ENCODE measurements at regions not wholly inside any gene's neighbourhood (a gene's known extent, or its start where the extent isn't known, plus 50 kb on each side); places are given as distances from the start of the nearest gene placed in this dataset.

DNA sequence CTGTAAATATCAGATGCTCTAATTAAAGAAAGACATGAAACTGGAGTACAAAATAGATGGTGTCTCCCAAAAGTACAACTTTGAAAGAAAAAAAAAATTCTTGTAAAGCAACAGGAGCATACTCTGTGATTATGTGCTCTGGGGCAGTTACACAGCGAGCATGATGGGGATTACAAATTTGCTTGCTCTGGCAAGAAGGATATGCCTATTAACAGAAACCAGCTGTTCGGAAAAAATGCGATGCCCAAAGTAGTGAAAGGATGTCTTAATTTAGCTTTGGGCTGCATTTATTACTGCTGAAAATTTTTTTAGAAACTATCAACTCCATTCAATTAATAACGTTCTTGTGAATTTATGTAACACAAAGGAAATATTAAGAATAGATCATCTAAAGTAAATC, 256.9 kb upstream of the TPK1 start:
- Histone ChIP-seq H3K9ac (no peak overlapping the region), H3K4me2 (no peak overlapping the region), H3K9me3 (replicated peaks in 1 of 11) (no peaks in the 10 kb centered on the region), H3K36me3 (no peaks in the 10 kb centered on the region), H3K4me1 (no peaks in the 10 kb centered on the region), H3K27ac (no peak overlapping the region), H4K20me1 (no peaks in the 10 kb centered on the region), H3K4me3 (no peak overlapping the region), H3K27me3 (no peaks in the 10 kb centered on the region)
- no peak for TF ChIP-seq Cebpa-rat (IDR thresholded peaks at IDR 0.05)

- TF ChIP-seq Cebpa-rat (IDR thresholded peaks at IDR 0.05): no peak
- Histone ChIP-seq H3K4me1 (peaks cover 0 to 3% (median 1%) of the 10 kb centered on the region in 10 experiments; a peak in 14 of 20 replicates), H4K20me1 (no peaks in the 10 kb centered on the region), H3K4me3 (no peak overlapping the region), H3K27ac (no peak overlapping the region), H3K9ac (no peak overlapping the region), H3K27me3 (no peaks in the 10 kb centered on the region), H3K9me3 (replicated peaks in 1 of 11) (no peaks in the 10 kb centered on the region), H3K4me2 (no peak overlapping the region), H3K36me3 (no peaks in the 10 kb centered on the region)
Observed at GRCh38 chr7:145088111-145088745, 252.4 kb upstream of the TPK1 start.

DNA sequence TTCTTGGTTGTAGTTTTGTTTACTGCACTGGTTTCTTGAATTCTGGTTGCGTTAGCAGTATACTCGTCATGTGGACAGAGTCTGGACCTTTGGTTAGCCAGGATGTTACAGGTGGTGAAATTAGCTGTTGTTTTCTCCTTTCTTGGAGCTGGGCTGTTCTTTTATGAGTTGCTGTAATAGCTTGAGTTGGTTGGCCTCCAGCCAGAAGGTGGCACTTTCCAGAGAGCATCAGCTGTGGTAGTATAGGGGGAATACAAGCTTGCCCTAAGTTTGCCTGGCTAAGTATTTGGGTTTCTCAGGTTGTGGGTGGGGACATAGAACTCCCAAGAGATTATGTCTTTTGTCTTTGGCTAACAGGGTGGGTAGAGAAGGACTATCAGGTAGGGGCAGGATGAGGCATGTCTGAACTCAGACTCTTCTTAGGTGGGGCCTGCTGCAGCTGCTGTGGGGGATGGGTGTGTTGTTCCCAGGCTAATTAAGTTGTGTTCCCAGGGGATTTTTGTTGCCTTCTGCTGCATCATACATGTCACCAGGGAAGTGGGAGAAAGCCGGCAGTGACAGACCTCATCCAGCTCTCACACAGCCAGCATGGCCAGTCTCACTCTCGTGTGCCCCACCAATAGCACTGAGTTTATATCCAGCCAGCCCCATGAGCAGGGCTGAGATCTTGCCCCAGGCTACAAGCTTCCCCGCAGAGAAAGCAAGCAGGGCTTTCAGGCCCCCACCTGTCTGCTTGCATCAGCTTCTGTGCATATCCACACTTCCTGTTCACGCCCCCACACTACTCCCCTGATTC, 246.7 kb upstream of the TPK1 start:
- Histone ChIP-seq H3K4me2 (peak overlapping the region; percentile 32 to 66 (median 60)), H3K9me3 (replicated peaks in 1 of 11) (no peaks in the 10 kb centered on the region), H3K4me1 (peaks cover 8 to 14% (median 11%) of the 10 kb centered on the region in 10 experiments), H3K27me3 (no peaks in the 10 kb centered on the region), H3K9ac (0 out of 22 replicates have a peak overlapping the region, but pooled peaks of 1 of the 11 experiments have one; percentile 19), H4K20me1 (no peaks in the 10 kb centered on the region), H3K4me3 (no peak overlapping the region), H3K36me3 (no peaks in the 10 kb centered on the region), H3K27ac (peak overlapping the region in 3 of 11 experiments; percentile 2 to 40 (median 32); a peak in 4 of 22 replicates)
- no peak for TF ChIP-seq Cebpa-rat (IDR thresholded peaks at IDR 0.05)

GRCh38 chr7:145065473-145065872, 229.6 kb upstream of the TPK1 start:
- H4K20me1 ChIP-seq: no peaks in the 10 kb centered on the region
- no peaks in the 10 kb centered on the region for H3K4me1 ChIP-seq
- no peak for TF ChIP-seq Cebpa-rat (IDR thresholded peaks at IDR 0.05)
- no peaks in the 10 kb centered on the region for H3K36me3 ChIP-seq
- H3K27ac ChIP-seq: no peak overlapping the region
- H3K4me2 ChIP-seq: no peak overlapping the region
- no peaks in the 10 kb centered on the region for H3K9me3 ChIP-seq (replicated peaks in 1 of 11)
- no peak overlapping the region for H3K9ac ChIP-seq
- no peaks in the 10 kb centered on the region for H3K27me3 ChIP-seq
- no peak overlapping the region for H3K4me3 ChIP-seq

GRCh38 chr7:145064114-145064513, 228.3 kb upstream of the TPK1 start:
- H3K4me3 ChIP-seq: no peak overlapping the region
- H3K27me3 ChIP-seq: no peaks in the 10 kb centered on the region
- TF ChIP-seq Cebpa-rat (IDR thresholded peaks at IDR 0.05): peak in 4 of 11 experiments; percentile 13 to 86 (median 50); a peak in 7 of 22 replicates
- H4K20me1 ChIP-seq: no peaks in the 10 kb centered on the region
- no peak overlapping the region for H3K4me2 ChIP-seq
- no peaks in the 10 kb centered on the region for H3K9me3 ChIP-seq (replicated peaks in 1 of 11)
- no peak overlapping the region for H3K9ac ChIP-seq
- H3K36me3 ChIP-seq: no peaks in the 10 kb centered on the region
- H3K27ac ChIP-seq: no peak overlapping the region
- H3K4me1 ChIP-seq: no peaks in the 10 kb centered on the region

- H3K27ac ChIP-seq: no peak overlapping the region
- no peaks in the 10 kb centered on the region for H3K4me1 ChIP-seq
- H3K4me2 ChIP-seq: no peak overlapping the region
- H3K9ac ChIP-seq: no peak overlapping the region
- no peaks in the 10 kb centered on the region for H3K36me3 ChIP-seq
- TF ChIP-seq Cebpa-rat (IDR thresholded peaks at IDR 0.05): no peak
- H4K20me1 ChIP-seq: no peaks in the 10 kb centered on the region
- no peaks in the 10 kb centered on the region for H3K9me3 ChIP-seq (replicated peaks in 1 of 11)
- H3K4me3 ChIP-seq: no peak overlapping the region
- no peaks in the 10 kb centered on the region for H3K27me3 ChIP-seq
Observed at GRCh38 chr7:145053781-145054180, 217.9 kb upstream of the TPK1 start.

DNA sequence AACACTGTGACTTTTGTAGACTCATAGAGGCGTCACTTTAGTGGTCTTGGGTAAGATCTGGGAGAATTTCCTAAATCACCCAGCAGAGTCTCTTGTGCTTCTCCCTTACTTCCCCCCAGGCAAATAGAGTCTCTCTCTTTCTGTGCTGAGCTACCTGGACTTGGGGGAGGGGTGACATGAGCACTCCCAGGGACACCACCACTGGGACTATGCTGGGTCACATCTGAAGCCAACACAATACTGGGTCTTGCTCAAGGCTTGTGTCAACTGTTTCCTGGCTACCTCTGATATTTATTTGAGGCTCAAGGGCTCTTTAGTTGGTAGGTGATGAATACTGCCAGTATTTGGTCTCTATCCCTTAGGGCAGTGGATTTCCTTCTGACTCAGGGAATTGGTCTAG, 214.6 kb upstream of the TPK1 start:
- no peaks in the 10 kb centered on the region for H3K27me3 ChIP-seq
- no peaks in the 10 kb centered on the region for H3K9me3 ChIP-seq (replicated peaks in 1 of 11)
- no peak overlapping the region for H3K9ac ChIP-seq
- TF ChIP-seq Cebpa-rat (IDR thresholded peaks at IDR 0.05): no peak
- no peak overlapping the region for H3K4me2 ChIP-seq
- no peaks in the 10 kb centered on the region for H4K20me1 ChIP-seq
- H3K4me1 ChIP-seq: no peaks in the 10 kb centered on the region
- H3K27ac ChIP-seq: no peak overlapping the region
- no peak overlapping the region for H3K4me3 ChIP-seq
- H3K36me3 ChIP-seq: no peaks in the 10 kb centered on the region

DNA sequence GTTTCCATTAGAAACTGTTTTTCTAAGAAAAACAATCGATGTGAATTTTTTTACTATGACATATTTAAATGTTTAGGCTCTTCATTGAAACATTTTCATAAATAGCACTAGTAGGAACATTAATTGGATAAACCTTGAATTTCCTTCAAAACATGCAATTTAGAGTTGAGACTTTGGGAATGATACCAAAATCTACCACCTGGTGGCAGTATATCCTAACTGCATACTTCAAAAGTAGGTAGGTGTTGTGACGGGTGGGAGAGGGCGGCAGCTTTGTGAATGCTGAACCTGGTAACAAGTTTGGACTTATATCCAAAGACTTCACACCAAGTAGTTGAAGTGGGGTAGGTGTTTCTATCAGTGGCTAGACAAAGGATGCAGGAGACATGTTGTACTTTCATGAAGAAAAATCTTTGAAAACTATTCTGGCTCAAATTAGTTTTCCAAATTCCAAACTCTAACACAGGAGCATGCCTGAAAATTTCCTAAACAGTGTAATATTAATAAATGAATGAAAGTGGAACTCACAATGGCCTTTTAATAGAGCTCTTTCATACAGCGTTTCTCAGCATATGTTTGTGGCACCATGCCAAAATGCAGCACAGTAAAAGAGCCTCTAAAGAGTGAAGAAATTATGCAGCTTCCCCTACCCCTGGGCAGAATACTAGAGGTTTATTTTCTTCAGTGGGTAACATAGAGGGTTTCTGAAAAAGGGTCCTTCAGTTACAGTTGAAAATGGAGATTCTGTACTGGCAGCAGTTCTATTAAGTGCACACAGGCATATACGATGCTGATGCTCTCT, 201.0 kb upstream of the TPK1 start:
- Histone ChIP-seq H3K36me3 (no peaks in the 10 kb centered on the region), H3K9me3 (replicated peaks in 1 of 11) (peaks cover 7 to 13% (median 10%) of the 10 kb centered on the region in 11 experiments; a peak in 16 of 22 replicates), H4K20me1 (no peaks in the 10 kb centered on the region), H3K4me2 (peak overlapping the region in 1 of 11 experiments; percentile 12; a peak in 1 of 22 replicates), H3K9ac (no peak overlapping the region), H3K27me3 (no peaks in the 10 kb centered on the region), H3K27ac (no peak overlapping the region), H3K4me1 (peaks cover 0 to 9% (median 0%) of the 10 kb centered on the region in 10 experiments; a peak in 1 of 20 replicates), H3K4me3 (no peak overlapping the region)
- no peak for TF ChIP-seq Cebpa-rat (IDR thresholded peaks at IDR 0.05)

DNA sequence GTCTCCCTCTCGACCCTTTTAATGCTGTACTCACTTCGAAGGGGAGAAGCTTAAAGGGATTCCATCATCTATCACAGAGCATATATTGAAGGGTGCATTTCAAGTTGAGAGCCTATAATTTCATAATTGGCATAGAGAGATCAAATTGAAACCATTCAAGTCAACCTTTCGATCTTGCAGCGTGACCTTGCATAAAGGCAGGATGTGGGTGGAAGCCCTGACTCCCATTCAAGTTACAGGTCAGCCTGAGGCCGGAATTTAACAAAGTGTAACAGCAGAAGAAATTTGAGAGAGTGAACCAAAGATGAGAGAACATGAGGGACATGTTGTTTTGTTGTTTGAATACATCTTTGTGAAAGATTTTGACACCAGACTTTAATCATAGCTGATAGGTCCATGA, 195.3 kb upstream of the TPK1 start:
- Histone ChIP-seq H3K9ac (no peak overlapping the region), H3K27ac (no peak overlapping the region), H4K20me1 (no peaks in the 10 kb centered on the region), H3K27me3 (no peaks in the 10 kb centered on the region), H3K9me3 (replicated peaks in 1 of 11) (peaks cover 7 to 13% (median 10%) of the 10 kb centered on the region in 11 experiments; a peak in 16 of 22 replicates), H3K36me3 (no peaks in the 10 kb centered on the region), H3K4me2 (no peak overlapping the region), H3K4me3 (no peak overlapping the region), H3K4me1 (no peaks in the 10 kb centered on the region)
- TF ChIP-seq Cebpa-rat (IDR thresholded peaks at IDR 0.05): no peak
